CD4-positive, alpha-beta T cell treated with Interleukin-15 for 4 hours (primary cell): ENCODE measurements at regions not wholly inside any gene's neighbourhood (a gene's known extent, or its start where the extent isn't known, plus 50 kb on each side); places are given as distances from the start of the nearest gene placed in this dataset.

Experiments used
- DNase-seq: peaks from one replicate; pipeline ENCODE4 v3.0.0-alpha.2; 2020; ENCODE audit warnings: low spot score

- DNase-seq: no peak
Measured at GRCh38 chr6:2502998-2503674, 247.6 kb downstream of the MYLK4 start.

GRCh38 chr6:2502096-2502997, 248.4 kb downstream of the MYLK4 start:
- no peak for DNase-seq

GRCh38 chr6:2497922-2498623, 252.6 kb downstream of the MYLK4 start:
- no peak for DNase-seq

GRCh38 chr6:2496291-2496690, 250.9 kb upstream of the GMDS start:
- DNase-seq: no peak

- no peak for DNase-seq
Measured at GRCh38 chr6:2492686-2493523, 247.5 kb upstream of the GMDS start.

GRCh38 chr6:2491137-2491536, 245.7 kb upstream of the GMDS start:
- no peak for DNase-seq

- DNase-seq: no peak
Measured at GRCh38 chr6:2488578-2488977, 243.2 kb upstream of the GMDS start.

GRCh38 chr6:2485116-2485515, 239.7 kb upstream of the GMDS start:
- no peak for DNase-seq

- DNase-seq: no peak
Measured at GRCh38 chr6:2482773-2483172, 237.4 kb upstream of the GMDS start.

- DNase-seq: no peak
Measured at GRCh38 chr6:2481307-2481706, 235.9 kb upstream of the GMDS start.

GRCh38 chr6:2480267-2480966, 235.0 kb upstream of the GMDS start:
- DNase-seq: no peak

- DNase-seq: no peak
Measured at GRCh38 chr6:2478200-2478599, 232.8 kb upstream of the GMDS start.

GRCh38 chr6:2477666-2478065, 232.3 kb upstream of the GMDS start:
- no peak for DNase-seq

- DNase-seq: no peak
Measured at GRCh38 chr6:2477250-2477649, 231.8 kb upstream of the GMDS start.

- no peak for DNase-seq
Measured at GRCh38 chr6:2476376-2476775, 231.0 kb upstream of the GMDS start.

- no peak for DNase-seq
Measured at GRCh38 chr6:2471472-2471871, 226.1 kb upstream of the GMDS start.

GRCh38 chr6:2469428-2469827, 224.0 kb upstream of the GMDS start:
- DNase-seq: no peak

GRCh38 chr6:2468601-2468955, 223.2 kb upstream of the GMDS start:
- DNase-seq: no peak

GRCh38 chr6:2467929-2468600, 222.7 kb upstream of the GMDS start:
- no peak for DNase-seq

- DNase-seq: no peak
Measured at GRCh38 chr6:2465336-2465735, 219.9 kb upstream of the GMDS start.

GRCh38 chr6:2464641-2465040, 219.2 kb upstream of the GMDS start:
- DNase-seq: no peak
